Suprapubic skin (tissue), 4 donors: ENCODE measurements at regions not wholly inside any gene's neighbourhood (a gene's known extent, or its start where the extent isn't known, plus 50 kb on each side); places are given as distances from the start of the nearest gene placed in this dataset.

ENCODE experiments used
- DNase-seq, 2 donors: peaks; one replicate each; pipeline ENCODE4 v3.0.0-alpha.2; 2019; ENCODE audit warnings: low spot score in 2 of 2
- H3K27ac ChIP-seq: fragments of 200-600 bp; sonication (generic); one replicate; pipeline ENCODE4 v1.5.1; 2019
- H3K27me3 ChIP-seq: fragments of 200-600 bp; sonication (generic); one replicate; pipeline ENCODE4 v1.5.1; 2019
- H3K36me3 ChIP-seq: fragments of 200-600 bp; sonication (generic); one replicate; pipeline ENCODE4 v1.5.1; 2019
- H3K4me1 ChIP-seq: fragments of 200-600 bp; sonication (generic); one replicate; pipeline ENCODE4 v1.5.1; 2019
- H3K4me3 ChIP-seq: fragments of 200-600 bp; sonication (generic); one replicate; pipeline ENCODE4 v1.5.1; 2019; ENCODE audit warnings: mild to moderate bottlenecking
- H3K9me3 ChIP-seq: fragments of 200-600 bp; sonication (generic); one replicate; pipeline ENCODE4 v1.5.1; 2019
- EP300 ChIP-seq: sonication (generic); formaldehyde crosslinking; IDR thresholded peaks from one replicate; pipeline ENCODE4 v1.6.1; 2017; ENCODE audit warnings: antibody characterized with exemption
- POLR2A ChIP-seq, 2 donors: fragments of 450-650 bp; IDR thresholded peaks; one replicate each; pipeline ENCODE4 v1.6.1; 2017; ENCODE audit warnings: antibody characterized with exemption in 2 of 2, mild to moderate bottlenecking in 2 of 2, moderate library complexity in 2 of 2
- POLR2AphosphoS5 ChIP-seq, 3 donors: sonication (generic); formaldehyde crosslinking; IDR thresholded peaks; one replicate each; pipeline ENCODE4 v1.6.1; 2017; ENCODE audit warnings: antibody characterized with exemption in 3 of 3
- WGBS: methylation state at CpG from one replicate; pipeline ENCODE4 v1.1.5; 2018; 5-methylcytosine and 5-hydroxymethylcytosine counted together
- TF ChIP-seq, protein P1 (sequence below), 2 donors: fragments of 200-600 bp in 1 of 2; fragments of 450-650 bp in 1 of 2; sonication (generic) in 1 of 2; IDR thresholded peaks; one replicate each; pipeline ENCODE4 v1.5.1; 2016 to 2019; ENCODE audit warnings: antibody characterized with exemption in 2 of 2, mild to moderate bottlenecking in 1 of 2, moderate library complexity in 1 of 2

DNA sequence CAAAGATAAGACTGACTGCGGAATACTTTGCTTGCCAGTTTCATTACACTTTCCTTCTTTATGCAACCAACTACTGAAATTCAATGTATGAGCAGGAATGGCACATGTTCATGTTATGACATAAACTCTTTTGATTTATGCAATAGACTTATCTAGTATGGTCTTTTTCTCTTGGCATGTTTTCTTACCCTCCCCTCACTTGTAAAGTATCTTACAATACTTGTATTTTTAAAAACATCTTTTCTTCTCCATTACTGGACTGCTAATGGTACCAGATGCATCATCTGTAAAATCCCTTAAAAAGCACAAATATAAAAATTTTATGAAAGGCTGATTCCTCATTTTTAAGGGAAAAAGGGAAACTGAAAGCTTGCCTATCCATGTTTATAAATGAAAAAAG, 373.8 kb downstream of the ZEB2 start:
- DNase-seq = no peak
- Histone ChIP-seq H3K4me3 (no peak overlapping the region), H3K27ac (no peak overlapping the region), H3K4me1 (no peaks in the 10 kb centered on the region), H3K9me3 (no peaks in the 10 kb centered on the region), H3K36me3 (no peaks in the 10 kb centered on the region), H3K27me3 (no peaks in the 10 kb centered on the region)
- 76% methylated on average over 1 of the region's 1 CpG for WGBS
- TF ChIP-seq POLR2A (IDR thresholded peaks at IDR 0.05) (no peak), EP300 (no peak), POLR2AphosphoS5 (IDR thresholded peaks at IDR 0.05) (no peak)
- TF ChIP-seq, protein P1, sequence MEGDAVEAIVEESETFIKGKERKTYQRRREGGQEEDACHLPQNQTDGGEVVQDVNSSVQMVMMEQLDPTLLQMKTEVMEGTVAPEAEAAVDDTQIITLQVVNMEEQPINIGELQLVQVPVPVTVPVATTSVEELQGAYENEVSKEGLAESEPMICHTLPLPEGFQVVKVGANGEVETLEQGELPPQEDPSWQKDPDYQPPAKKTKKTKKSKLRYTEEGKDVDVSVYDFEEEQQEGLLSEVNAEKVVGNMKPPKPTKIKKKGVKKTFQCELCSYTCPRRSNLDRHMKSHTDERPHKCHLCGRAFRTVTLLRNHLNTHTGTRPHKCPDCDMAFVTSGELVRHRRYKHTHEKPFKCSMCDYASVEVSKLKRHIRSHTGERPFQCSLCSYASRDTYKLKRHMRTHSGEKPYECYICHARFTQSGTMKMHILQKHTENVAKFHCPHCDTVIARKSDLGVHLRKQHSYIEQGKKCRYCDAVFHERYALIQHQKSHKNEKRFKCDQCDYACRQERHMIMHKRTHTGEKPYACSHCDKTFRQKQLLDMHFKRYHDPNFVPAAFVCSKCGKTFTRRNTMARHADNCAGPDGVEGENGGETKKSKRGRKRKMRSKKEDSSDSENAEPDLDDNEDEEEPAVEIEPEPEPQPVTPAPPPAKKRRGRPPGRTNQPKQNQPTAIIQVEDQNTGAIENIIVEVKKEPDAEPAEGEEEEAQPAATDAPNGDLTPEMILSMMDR (IDR thresholded peaks at IDR 0.05) = no peak

DNA sequence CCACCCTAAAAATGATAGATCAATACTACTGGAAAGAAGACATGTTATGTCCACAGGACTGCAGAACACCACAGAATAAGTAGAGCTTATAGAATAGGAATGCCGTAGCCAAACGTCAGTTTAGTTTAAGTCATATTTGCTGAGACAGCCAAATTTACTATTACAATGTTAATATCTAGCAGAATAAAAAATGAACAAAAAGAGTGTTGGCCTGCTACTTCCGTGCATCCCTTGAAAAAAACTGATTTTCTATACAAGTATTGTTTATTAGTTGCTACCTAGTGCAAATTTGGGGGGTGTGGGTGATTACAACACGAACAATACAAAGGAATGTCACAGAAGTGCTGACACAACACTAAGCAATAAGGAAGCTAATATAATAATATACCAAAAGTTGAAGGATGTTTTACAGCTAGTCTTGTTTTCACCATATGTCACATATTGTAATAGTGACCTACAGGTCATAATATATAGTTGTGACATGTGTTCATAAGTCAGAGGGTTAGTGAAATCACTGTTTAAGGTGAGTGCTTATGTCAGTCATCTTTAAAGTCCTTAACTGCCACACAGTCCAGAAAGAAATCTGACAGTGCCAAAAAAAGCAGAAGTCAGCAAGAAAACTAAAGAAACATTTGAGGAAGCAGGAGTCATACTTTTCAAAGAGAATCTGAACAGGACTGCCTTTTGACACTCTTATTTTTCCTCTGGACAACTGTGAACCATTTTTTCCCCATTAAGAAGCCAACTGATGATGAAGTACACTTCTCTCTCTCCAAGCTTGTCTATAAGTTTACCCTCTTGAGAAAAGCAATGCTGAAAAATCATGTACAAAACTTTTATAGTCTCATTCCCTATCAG, 376.4 kb downstream of the ZEB2 start:
- H3K36me3 ChIP-seq = no peaks in the 10 kb centered on the region
- TF ChIP-seq POLR2A (IDR thresholded peaks at IDR 0.05) = no peak
- no peak for TF ChIP-seq EP300
- TF ChIP-seq POLR2AphosphoS5 (IDR thresholded peaks at IDR 0.05) = no peak
- TF ChIP-seq, protein P1 (IDR thresholded peaks at IDR 0.05) = no peak
- H3K27ac ChIP-seq = no peak overlapping the region
- no peaks in the 10 kb centered on the region for H3K9me3 ChIP-seq
- H3K27me3 ChIP-seq = no peaks in the 10 kb centered on the region
- H3K4me1 ChIP-seq = no peaks in the 10 kb centered on the region
- H3K4me3 ChIP-seq = no peak overlapping the region
- WGBS = 84% methylated on average over 4 of the region's 4 CpGs
- DNase-seq = no peak

DNA sequence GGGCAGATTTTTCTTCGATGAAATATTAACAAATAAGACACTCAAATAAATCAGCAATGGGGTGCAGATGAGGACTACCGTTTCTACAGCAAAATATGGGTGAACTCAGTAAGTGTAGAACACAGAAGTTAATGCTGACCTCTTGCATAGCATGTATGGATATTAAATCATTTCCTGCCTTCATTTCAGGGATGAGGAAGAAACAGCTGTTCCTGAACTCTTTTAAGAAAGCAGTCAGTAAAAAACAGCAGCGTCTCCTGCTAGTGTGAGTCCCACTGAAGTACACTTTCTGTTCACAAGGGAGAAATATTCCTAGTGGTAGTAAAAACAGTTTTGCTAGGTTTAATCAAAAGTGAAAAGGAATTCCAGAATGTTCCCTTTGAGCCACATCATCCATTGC, 379.0 kb downstream of the ZEB2 start:
- no peak for TF ChIP-seq POLR2A (IDR thresholded peaks at IDR 0.05)
- Histone ChIP-seq H3K9me3 (no peaks in the 10 kb centered on the region), H3K4me1 (no peaks in the 10 kb centered on the region), H3K36me3 (no peaks in the 10 kb centered on the region), H3K27me3 (no peaks in the 10 kb centered on the region), H3K4me3 (no peak overlapping the region), H3K27ac (no peak overlapping the region)
- 77% methylated on average over 3 of the region's 3 CpGs for WGBS
- no peak for DNase-seq

DNA sequence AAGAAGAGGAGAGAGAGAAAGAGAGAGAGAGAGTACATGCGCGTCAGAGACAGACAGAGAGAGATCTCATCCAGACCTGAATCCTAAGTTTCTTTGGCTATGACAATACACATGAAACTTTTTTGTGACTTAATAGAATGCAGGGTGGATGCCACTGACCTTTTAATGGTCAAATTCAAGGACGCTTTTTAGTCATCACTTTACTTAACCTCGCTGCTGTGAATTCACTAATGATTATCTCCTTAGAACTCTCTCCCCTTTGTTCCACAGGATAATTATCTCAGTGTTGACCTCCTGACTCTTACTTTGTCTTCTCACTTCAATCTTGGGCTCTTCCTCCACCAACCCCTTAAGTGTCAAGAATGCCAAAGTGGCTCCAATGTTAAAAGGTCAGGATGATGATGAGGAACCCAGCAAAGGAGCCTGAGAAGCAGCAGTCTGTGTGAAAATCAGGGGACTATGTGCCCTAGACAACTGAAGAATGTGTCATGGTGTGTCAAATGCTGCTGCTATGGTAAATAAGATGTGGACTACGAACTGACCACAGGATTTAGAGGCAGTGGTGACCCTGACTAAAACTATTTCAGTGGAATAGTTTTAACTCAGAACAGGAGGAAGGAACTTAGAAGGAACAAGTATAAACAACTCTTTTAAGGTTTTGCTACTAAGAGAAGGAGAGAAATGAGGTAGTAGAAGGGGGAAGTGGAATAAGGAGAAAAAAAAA, 382.1 kb downstream of the ZEB2 start:
- no peak for TF ChIP-seq POLR2A (IDR thresholded peaks at IDR 0.05)
- Histone ChIP-seq H3K27me3 (no peaks in the 10 kb centered on the region), H3K4me3 (no peak overlapping the region), H3K36me3 (no peaks in the 10 kb centered on the region), H3K9me3 (no peaks in the 10 kb centered on the region), H3K27ac (no peak overlapping the region), H3K4me1 (peaks cover 3% of the 10 kb centered on the region)
- WGBS = 94% methylated on average over 5 of the region's 5 CpGs
- DNase-seq = no peak

DNA sequence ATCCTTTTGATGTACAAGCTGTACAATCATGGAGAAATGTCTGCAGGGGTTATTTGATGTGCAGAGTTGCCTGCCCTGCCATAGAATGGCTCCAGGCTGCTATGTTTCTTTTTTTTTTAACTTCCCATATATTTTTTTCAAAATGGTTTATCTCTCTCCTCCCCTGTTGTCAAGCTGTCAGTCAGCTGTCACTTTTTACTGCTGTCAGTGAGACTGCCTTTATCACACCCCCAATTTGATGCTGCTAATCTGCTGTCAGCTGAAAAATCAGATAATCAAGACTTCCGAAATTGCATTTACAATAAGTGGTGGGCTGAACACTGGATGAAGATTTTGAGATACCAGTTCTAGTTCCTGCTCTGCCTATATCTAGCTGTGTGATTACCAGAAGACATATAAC, 382.6 kb downstream of the ZEB2 start:
- WGBS = 94% methylated on average over 1 of the region's 1 CpG
- DNase-seq = no peak
- Histone ChIP-seq H3K36me3 (no peaks in the 10 kb centered on the region), H3K4me3 (no peak overlapping the region), H3K27ac (no peak overlapping the region), H3K4me1 (peaks cover 3% of the 10 kb centered on the region), H3K9me3 (no peaks in the 10 kb centered on the region), H3K27me3 (no peaks in the 10 kb centered on the region)
- TF ChIP-seq POLR2AphosphoS5 (IDR thresholded peaks at IDR 0.05) = no peak
- no peak for TF ChIP-seq EP300
- TF ChIP-seq, protein P1 (IDR thresholded peaks at IDR 0.05) = no peak
- TF ChIP-seq POLR2A (IDR thresholded peaks at IDR 0.05) = no peak

DNA sequence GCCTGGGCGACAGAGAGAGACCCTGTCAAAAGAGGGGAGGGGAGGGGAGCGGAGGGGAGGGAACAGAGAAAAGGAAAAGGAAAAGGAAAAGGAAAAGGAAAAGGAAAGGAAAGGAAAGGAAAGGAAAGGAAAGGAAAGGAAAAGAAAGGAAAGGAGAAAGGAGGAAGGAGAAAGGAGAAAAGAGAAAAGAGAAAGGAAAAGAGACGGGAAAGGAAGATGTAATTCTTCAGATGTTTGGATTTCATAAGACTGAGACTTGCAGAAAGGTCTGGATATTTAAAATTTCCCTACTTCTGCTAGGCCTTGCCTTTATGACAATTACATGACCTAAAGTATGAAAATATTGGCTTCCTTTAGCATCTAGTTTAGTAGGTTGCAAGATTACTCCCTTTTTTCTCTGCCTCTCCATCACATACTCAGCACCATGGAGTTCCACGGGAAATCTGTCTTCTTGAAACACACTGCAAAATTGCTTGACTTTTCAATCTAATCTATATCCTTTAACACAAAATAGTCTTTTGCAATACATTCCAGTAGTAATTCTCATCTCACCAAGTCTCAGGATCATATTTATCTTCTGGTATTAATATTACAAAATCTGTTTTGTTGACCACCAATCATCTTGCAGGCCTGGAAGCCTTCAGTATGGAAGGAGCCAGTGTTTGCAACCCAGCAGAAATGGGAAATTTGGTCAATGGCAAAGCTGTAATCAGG, 383.5 kb downstream of the ZEB2 start:
- H3K9me3 ChIP-seq = no peaks in the 10 kb centered on the region
- H3K36me3 ChIP-seq = no peaks in the 10 kb centered on the region
- TF ChIP-seq POLR2AphosphoS5 (IDR thresholded peaks at IDR 0.05) = no peak
- TF ChIP-seq, protein P1 (IDR thresholded peaks at IDR 0.05) = no peak
- no peak for TF ChIP-seq EP300
- TF ChIP-seq POLR2A (IDR thresholded peaks at IDR 0.05) = no peak
- H3K27me3 ChIP-seq = no peaks in the 10 kb centered on the region
- DNase-seq = no peak
- WGBS = 95% methylated on average over 4 of the region's 4 CpGs
- H3K27ac ChIP-seq = no peak overlapping the region
- H3K4me1 ChIP-seq = peaks cover 3% of the 10 kb centered on the region
- H3K4me3 ChIP-seq = no peak overlapping the region
